ENCODE measurements at regions not wholly inside any gene's neighbourhood (a gene's known extent, or its start where the extent isn't known, plus 50 kb on each side); places are given as distances from the start of the nearest gene placed in this dataset.

DNA sequence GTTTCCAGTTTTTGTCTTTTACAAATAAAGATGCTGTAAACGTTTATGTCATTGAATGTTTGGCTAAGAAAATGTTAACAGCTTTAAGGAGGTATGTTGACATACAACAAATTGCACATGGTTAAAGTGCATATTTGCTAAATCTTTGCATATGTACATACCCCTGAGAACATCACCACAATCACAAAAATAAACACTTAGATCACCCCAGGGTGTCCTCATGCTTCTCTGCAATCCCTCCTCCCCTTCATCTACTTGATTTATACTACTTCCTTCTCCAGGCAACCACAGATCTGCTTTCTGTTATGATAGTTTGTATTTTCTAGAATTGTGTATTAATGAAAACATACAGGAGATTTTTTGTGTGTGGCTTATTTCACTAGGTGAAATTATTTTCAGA lies 209.5 kb downstream of the GLRX3 start:
- no peak overlapping the region for H3K4me3 ChIP-seq (ENCODE audit: low read depth, low read length)
- DNase-seq (ENCODE audit: low read depth, low spot score) = no peak
- ChIA-PET POLR2A (no interaction called here), CTCF (no interaction called here)
- TF ChIP-seq CTCF (IDR thresholded peaks at IDR 0.05; ENCODE audit: insufficient read depth, low read length, missing control alignments) = no peak

- POLR2A ChIA-PET = no interaction called here
- CTCF ChIA-PET = no interaction called here
- no peak for DNase-seq (ENCODE audit: low read depth, low spot score)
- TF ChIP-seq CTCF (IDR thresholded peaks at IDR 0.05; ENCODE audit: insufficient read depth, low read length, missing control alignments) = no peak
- no peak overlapping the region for H3K4me3 ChIP-seq (ENCODE audit: low read depth, low read length)
These were observed 214.8 kb downstream of the GLRX3 start for GRCh38 chr10:130350996-130351395.

GRCh38 chr10:130351466-130352290 lies 215.5 kb downstream of the GLRX3 start:
- no peak for DNase-seq (ENCODE audit: low read depth, low spot score)
- ChIA-PET POLR2A (no interaction called here), CTCF (no interaction called here)
- H3K4me3 ChIP-seq (ENCODE audit: low read depth, low read length) = no peak overlapping the region
- no peak for TF ChIP-seq CTCF (IDR thresholded peaks at IDR 0.05; ENCODE audit: insufficient read depth, low read length, missing control alignments)

DNA sequence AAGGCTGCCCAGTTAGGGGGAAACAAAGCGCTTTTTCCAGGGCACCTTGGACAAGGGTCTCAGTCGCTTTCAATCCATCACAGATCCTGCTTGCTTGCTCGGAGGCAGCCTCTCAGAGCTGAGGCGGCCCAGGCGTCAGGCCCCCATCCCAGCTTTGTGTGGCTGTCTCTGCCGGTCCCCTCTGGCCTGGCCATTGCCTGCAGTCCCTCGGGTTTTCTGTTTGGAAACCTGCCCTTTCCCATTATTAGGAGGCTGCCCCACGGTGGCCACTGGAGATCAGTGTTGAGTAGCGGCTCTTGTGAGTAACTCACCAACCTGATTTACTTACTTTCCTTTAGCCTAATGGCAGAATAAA lies 216.1 kb downstream of the GLRX3 start:
- ChIA-PET POLR2A (no interaction called here), CTCF (no interaction called here)
- H3K4me3 ChIP-seq (ENCODE audit: low read depth, low read length) = no peak overlapping the region
- no peak for DNase-seq (ENCODE audit: low read depth, low spot score)
- no peak for TF ChIP-seq CTCF (IDR thresholded peaks at IDR 0.05; ENCODE audit: insufficient read depth, low read length, missing control alignments)

GRCh38 chr10:130353928-130354572 lies 217.9 kb downstream of the GLRX3 start:
- ChIA-PET POLR2A (no interaction called here), CTCF (no interaction called here)
- DNase-seq (ENCODE audit: low read depth, low spot score) = no peak
- no peak overlapping the region for H3K4me3 ChIP-seq (ENCODE audit: low read depth, low read length)
- no peak for TF ChIP-seq CTCF (IDR thresholded peaks at IDR 0.05; ENCODE audit: insufficient read depth, low read length, missing control alignments)

- no peak for DNase-seq (ENCODE audit: low read depth, low spot score)
- POLR2A ChIA-PET = no interaction called here
- no peak overlapping the region for H3K4me3 ChIP-seq (ENCODE audit: low read depth, low read length)
- TF ChIP-seq CTCF (IDR thresholded peaks at IDR 0.05; ENCODE audit: insufficient read depth, low read length, missing control alignments) = no peak
- CTCF ChIA-PET = no interaction called here
These were observed 218.4 kb downstream of the GLRX3 start for GRCh38 chr10:130354573-130354954.
